ENCODE measurements at regions not wholly inside any gene's neighbourhood (a gene's known extent, or its start where the extent isn't known, plus 50 kb on each side); places are given as distances from the start of the nearest gene placed in this dataset.

DNA sequence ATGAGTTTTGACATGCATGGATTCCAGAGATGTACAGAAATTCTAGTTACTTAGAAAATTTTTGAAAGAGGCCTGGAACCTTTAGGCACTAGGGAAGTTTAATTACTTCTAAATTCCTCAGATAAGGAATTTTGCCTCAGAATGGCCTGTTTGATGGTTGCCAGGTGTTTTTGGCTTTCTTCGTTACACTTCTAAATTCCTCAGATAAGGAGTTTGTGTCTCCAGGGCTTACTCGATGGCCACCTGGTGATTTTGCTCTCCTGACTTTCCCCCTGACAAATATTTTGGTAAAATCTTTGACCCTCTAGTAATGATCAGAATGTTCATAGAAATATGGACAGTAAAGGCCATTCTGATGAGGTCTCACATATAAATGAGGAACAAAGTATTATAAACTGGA, 64.3 kb downstream of the BEX3 start:
- TF ChIP-seq POLR2A (IDR thresholded peaks at IDR 0.05) (no peak), POLR2AphosphoS5 (IDR thresholded peaks at IDR 0.05) (no peak), EP300 (IDR thresholded peaks at IDR 0.05) (no peak)
- TF ChIP-seq, protein P1, sequence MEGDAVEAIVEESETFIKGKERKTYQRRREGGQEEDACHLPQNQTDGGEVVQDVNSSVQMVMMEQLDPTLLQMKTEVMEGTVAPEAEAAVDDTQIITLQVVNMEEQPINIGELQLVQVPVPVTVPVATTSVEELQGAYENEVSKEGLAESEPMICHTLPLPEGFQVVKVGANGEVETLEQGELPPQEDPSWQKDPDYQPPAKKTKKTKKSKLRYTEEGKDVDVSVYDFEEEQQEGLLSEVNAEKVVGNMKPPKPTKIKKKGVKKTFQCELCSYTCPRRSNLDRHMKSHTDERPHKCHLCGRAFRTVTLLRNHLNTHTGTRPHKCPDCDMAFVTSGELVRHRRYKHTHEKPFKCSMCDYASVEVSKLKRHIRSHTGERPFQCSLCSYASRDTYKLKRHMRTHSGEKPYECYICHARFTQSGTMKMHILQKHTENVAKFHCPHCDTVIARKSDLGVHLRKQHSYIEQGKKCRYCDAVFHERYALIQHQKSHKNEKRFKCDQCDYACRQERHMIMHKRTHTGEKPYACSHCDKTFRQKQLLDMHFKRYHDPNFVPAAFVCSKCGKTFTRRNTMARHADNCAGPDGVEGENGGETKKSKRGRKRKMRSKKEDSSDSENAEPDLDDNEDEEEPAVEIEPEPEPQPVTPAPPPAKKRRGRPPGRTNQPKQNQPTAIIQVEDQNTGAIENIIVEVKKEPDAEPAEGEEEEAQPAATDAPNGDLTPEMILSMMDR (IDR thresholded peaks at IDR 0.05) = no peak
- Histone ChIP-seq H3K36me3 (no peaks in the 10 kb centered on the region), H3K27ac (no peak overlapping the region), H3K27me3 (no peaks in the 10 kb centered on the region), H3K9me3 (no peaks in the 10 kb centered on the region), H3K4me3 (no peak overlapping the region), H3K4me1 (no peaks in the 10 kb centered on the region)
- ATAC-seq (ENCODE audit: low FRiP score in 2 of 2) (no peak), DNase-seq (no peak)
- 55 to 57% methylated on average over 2 of the region's 2 CpGs for WGBS, 2 donors

DNA sequence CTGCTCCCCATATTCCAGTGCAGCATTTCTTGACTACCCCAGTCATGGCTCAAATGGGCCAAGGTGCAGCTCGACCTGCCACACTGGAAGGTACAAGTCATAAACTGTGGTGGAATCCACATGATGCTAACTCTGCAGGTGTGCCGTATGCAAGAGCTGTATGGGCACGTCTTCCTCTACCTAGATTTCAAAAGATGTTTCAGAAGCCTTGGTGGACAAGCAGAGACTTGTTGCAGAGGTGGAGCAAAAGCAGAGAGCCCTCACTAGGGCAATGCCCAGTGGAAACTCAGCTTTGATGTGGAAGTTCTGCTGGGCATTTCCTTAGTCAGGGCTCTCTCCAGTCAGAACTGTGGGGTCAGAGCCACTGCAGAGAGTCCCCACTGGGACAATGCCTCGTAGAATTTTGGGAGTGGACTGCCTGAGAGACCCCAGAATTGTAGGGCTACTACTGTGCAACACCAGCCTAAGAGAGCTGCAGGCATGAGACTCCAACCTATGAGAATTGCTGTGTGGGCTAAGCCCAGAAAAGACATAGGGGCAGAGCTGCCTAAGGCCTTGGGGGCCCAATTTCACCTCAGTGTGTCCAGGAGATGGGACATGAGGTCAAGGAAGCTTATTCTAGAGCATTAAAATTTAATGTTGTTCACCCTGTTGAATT, 65.7 kb downstream of the BEX3 start:
- DNase-seq (no peak), ATAC-seq (ENCODE audit: low FRiP score in 2 of 2) (no peak)

DNA sequence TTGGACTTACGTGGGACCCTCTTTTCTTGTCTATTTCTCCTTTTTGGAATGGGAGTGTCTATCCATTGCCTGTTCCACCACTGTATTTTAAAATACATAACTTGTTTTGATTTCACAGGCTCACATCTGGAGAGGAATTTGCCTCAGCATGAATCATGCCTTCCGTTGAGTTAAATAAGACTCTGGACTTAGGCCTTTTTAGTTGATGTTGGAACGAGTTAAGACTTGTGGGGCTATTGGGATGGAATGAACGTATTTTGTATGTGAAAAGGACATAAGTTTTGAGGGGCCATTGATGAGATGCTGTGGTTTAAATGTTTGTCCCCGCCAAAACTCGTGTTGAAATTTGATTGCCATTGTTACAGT, 66.2 kb downstream of the BEX3 start:
- Histone ChIP-seq H3K4me3 (no peak overlapping the region), H3K27me3 (no peaks in the 10 kb centered on the region), H3K27ac (no peak overlapping the region), H3K9me3 (no peaks in the 10 kb centered on the region), H3K36me3 (no peaks in the 10 kb centered on the region), H3K4me1 (no peaks in the 10 kb centered on the region)
- WGBS, 2 donors = 51 to 84% methylated on average over 5 to 6 of the region's 6 CpGs
- DNase-seq (no peak), ATAC-seq (ENCODE audit: low FRiP score in 2 of 2) (no peak)
- TF ChIP-seq POLR2A (IDR thresholded peaks at IDR 0.05) (no peak), POLR2AphosphoS5 (IDR thresholded peaks at IDR 0.05) (no peak), EP300 (IDR thresholded peaks at IDR 0.05) (no peak)
- TF ChIP-seq, protein P1 (IDR thresholded peaks at IDR 0.05) = no peak

More for the DNA sequence above, 65.7 kb downstream of the BEX3 start:
- no peak overlapping the region for H3K4me3 ChIP-seq
- no peaks in the 10 kb centered on the region for H3K36me3 ChIP-seq
- H3K27me3 ChIP-seq = no peaks in the 10 kb centered on the region
- no peak overlapping the region for H3K27ac ChIP-seq
- H3K9me3 ChIP-seq = no peaks in the 10 kb centered on the region
- TF ChIP-seq POLR2A (IDR thresholded peaks at IDR 0.05) = no peak
- TF ChIP-seq, protein P1 (IDR thresholded peaks at IDR 0.05) = no peak
- no peak for TF ChIP-seq EP300 (IDR thresholded peaks at IDR 0.05)
- no peak for TF ChIP-seq POLR2AphosphoS5 (IDR thresholded peaks at IDR 0.05)
- H3K4me1 ChIP-seq = no peaks in the 10 kb centered on the region
- WGBS, 2 donors = 71% methylated on average over 4 of the region's 4 CpGs; no CpG with 5 or more reads in 1 of the 2 donors

DNA sequence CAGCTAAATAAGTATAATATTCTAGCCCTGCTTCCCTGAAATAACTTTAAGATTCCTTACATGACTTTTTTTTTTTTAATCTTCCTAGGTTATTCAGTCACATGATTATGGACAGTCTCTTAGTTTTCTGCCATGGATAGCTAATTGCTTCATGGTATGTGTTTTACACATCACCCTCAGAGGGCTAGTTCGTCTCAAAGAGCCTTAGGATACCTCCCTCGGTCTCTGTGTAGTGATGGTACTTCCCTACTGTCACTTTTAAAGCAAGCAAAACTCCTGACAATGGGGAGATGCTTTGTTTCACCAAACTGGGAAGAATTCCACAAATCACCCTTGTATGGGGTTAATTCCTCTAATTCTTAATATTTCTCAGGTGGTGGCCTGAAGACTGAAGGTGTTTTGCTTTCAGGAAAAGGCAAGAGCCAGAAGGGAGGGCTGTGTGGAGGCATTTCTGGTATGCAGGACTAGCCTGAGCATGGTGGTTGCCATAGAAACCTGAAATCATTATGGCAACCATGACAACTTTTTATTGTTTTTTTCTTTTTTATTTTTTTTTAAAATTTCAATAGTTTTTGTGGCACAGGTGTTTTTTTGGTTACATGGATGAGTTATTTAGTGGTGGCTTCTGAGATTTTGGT, 70.4 kb downstream of the BEX3 start:
- DNase-seq (no peak), ATAC-seq (ENCODE audit: low FRiP score in 2 of 2) (no peak)
- H3K27ac ChIP-seq = no peak overlapping the region
- 54 to 83% methylated on average over 1 to 2 of the region's 2 CpGs for WGBS, 2 donors
- H3K4me3 ChIP-seq = no peak overlapping the region
- no peak for TF ChIP-seq POLR2AphosphoS5 (IDR thresholded peaks at IDR 0.05)
- no peak for TF ChIP-seq EP300 (IDR thresholded peaks at IDR 0.05)
- TF ChIP-seq POLR2A (IDR thresholded peaks at IDR 0.05) = no peak
- TF ChIP-seq, protein P1 (IDR thresholded peaks at IDR 0.05) = no peak
- H3K9me3 ChIP-seq = peaks cover 0 to 7% (median 0%) of the 10 kb centered on the region in 4 donors
- H3K36me3 ChIP-seq = no peaks in the 10 kb centered on the region
- no peaks in the 10 kb centered on the region for H3K4me1 ChIP-seq
- no peaks in the 10 kb centered on the region for H3K27me3 ChIP-seq
